ENCODE measurements at regions not wholly inside any gene's neighbourhood (a gene's known extent, or its start where the extent isn't known, plus 50 kb on each side); places are given as distances from the start of the nearest gene placed in this dataset.

DNA sequence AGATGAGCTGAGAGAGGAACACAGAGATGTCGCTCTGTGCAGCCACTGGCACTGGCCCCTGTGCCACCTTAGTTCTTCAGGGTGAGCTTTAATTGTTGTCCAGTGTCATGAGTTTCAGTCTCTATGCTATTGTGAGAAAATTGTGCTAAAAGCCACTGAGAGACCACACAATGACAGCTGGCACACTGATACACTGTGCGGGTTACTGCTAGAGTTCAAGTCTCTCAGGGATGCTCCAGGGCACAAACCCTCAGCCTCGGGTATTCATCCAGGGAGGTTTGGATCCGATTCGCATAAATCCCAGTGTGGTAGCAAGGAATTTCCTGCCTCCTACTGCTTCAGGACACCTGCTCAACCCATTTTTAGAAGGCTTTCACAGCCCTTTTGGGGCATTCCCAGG is 68.1 kb upstream of the EDNRB start:
- TF ChIP-seq, protein P1, sequence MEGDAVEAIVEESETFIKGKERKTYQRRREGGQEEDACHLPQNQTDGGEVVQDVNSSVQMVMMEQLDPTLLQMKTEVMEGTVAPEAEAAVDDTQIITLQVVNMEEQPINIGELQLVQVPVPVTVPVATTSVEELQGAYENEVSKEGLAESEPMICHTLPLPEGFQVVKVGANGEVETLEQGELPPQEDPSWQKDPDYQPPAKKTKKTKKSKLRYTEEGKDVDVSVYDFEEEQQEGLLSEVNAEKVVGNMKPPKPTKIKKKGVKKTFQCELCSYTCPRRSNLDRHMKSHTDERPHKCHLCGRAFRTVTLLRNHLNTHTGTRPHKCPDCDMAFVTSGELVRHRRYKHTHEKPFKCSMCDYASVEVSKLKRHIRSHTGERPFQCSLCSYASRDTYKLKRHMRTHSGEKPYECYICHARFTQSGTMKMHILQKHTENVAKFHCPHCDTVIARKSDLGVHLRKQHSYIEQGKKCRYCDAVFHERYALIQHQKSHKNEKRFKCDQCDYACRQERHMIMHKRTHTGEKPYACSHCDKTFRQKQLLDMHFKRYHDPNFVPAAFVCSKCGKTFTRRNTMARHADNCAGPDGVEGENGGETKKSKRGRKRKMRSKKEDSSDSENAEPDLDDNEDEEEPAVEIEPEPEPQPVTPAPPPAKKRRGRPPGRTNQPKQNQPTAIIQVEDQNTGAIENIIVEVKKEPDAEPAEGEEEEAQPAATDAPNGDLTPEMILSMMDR (conservative IDR thresholded peaks at IDR 0.05; ENCODE audit: low read length) = no peak
- TF ChIP-seq EZH2phosphoT487 (IDR thresholded peaks at IDR 0.05; ENCODE audit: borderline replicate concordance) = no peak

All from Loucy (cell line).